Suprapubic skin (tissue), 4 donors: ENCODE measurements at regions not wholly inside any gene's neighbourhood (a gene's known extent, or its start where the extent isn't known, plus 50 kb on each side); places are given as distances from the start of the nearest gene placed in this dataset.
"Not testable (repeated sequence)": the region's sequence is repeated elsewhere in the genome, so short reads cannot be mapped to it uniquely, and the experiment has no call there.

ENCODE experiments used
- DNase-seq, 2 donors: peaks; one replicate each; pipeline ENCODE4 v3.0.0-alpha.2; 2019; ENCODE audit warnings: low spot score in 2 of 2
- H3K27ac ChIP-seq: fragments of 200-600 bp; sonication (generic); one replicate; pipeline ENCODE4 v1.5.1; 2019
- H3K27me3 ChIP-seq: fragments of 200-600 bp; sonication (generic); one replicate; pipeline ENCODE4 v1.5.1; 2019
- H3K36me3 ChIP-seq: fragments of 200-600 bp; sonication (generic); one replicate; pipeline ENCODE4 v1.5.1; 2019
- H3K4me1 ChIP-seq: fragments of 200-600 bp; sonication (generic); one replicate; pipeline ENCODE4 v1.5.1; 2019
- H3K4me3 ChIP-seq: fragments of 200-600 bp; sonication (generic); one replicate; pipeline ENCODE4 v1.5.1; 2019; ENCODE audit warnings: mild to moderate bottlenecking
- H3K9me3 ChIP-seq: fragments of 200-600 bp; sonication (generic); one replicate; pipeline ENCODE4 v1.5.1; 2019
- EP300 ChIP-seq: sonication (generic); formaldehyde crosslinking; IDR thresholded peaks from one replicate; pipeline ENCODE4 v1.6.1; 2017; ENCODE audit warnings: antibody characterized with exemption
- POLR2A ChIP-seq, 2 donors: fragments of 450-650 bp; IDR thresholded peaks; one replicate each; pipeline ENCODE4 v1.6.1; 2017; ENCODE audit warnings: antibody characterized with exemption in 2 of 2, mild to moderate bottlenecking in 2 of 2, moderate library complexity in 2 of 2
- POLR2AphosphoS5 ChIP-seq, 3 donors: sonication (generic); formaldehyde crosslinking; IDR thresholded peaks; one replicate each; pipeline ENCODE4 v1.6.1; 2017; ENCODE audit warnings: antibody characterized with exemption in 3 of 3
- WGBS: methylation state at CpG from one replicate; pipeline ENCODE4 v1.1.5; 2018; 5-methylcytosine and 5-hydroxymethylcytosine counted together
- TF ChIP-seq, protein P1 (sequence below), 2 donors: fragments of 200-600 bp in 1 of 2; fragments of 450-650 bp in 1 of 2; sonication (generic) in 1 of 2; IDR thresholded peaks; one replicate each; pipeline ENCODE4 v1.5.1; 2016 to 2019; ENCODE audit warnings: antibody characterized with exemption in 2 of 2, mild to moderate bottlenecking in 1 of 2, moderate library complexity in 1 of 2

DNA sequence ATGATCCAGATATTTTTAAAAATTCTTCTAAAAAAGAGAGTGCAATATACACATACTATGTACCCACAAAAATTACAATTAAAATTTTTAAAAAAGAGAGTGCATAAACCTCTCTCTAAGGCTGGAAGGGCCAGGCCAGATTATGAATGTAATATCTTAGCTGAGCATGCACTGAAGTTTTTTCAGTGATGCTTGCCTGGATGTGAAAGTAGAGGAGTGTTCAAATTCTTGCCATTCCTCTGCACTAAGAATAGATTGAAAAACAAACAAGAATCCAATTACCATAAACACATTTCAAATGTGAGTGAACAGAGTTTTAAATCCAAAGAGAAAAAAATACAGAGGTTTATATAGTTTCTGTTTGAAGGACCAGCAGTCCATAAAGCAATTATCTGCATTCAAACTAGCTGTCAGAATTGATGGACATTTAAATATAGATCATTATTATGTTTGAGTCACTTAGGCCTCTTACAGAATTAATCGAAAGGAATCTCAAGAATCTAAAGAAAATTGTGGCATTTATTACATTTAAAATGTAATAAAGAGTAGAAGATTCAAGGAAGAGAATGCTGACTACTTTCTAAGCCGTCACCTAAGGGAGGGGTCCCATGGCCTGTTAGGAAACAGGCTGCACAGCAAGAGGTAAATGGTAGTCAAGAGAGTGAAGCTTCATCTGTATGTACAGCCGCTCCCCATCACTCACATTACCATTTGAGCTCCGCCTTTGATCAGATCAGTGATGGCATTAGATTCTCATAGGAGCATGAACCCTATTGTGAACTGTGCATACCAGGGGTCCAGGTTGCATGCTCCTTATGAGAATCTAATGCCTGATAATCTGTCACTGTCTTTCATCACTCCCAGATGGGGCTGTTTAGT, 159.3 kb upstream of the MDFIC2 start:
- H3K27ac ChIP-seq, result no peak overlapping the region
- TF ChIP-seq, protein P1, sequence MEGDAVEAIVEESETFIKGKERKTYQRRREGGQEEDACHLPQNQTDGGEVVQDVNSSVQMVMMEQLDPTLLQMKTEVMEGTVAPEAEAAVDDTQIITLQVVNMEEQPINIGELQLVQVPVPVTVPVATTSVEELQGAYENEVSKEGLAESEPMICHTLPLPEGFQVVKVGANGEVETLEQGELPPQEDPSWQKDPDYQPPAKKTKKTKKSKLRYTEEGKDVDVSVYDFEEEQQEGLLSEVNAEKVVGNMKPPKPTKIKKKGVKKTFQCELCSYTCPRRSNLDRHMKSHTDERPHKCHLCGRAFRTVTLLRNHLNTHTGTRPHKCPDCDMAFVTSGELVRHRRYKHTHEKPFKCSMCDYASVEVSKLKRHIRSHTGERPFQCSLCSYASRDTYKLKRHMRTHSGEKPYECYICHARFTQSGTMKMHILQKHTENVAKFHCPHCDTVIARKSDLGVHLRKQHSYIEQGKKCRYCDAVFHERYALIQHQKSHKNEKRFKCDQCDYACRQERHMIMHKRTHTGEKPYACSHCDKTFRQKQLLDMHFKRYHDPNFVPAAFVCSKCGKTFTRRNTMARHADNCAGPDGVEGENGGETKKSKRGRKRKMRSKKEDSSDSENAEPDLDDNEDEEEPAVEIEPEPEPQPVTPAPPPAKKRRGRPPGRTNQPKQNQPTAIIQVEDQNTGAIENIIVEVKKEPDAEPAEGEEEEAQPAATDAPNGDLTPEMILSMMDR (IDR thresholded peaks at IDR 0.05), result no peak
- TF ChIP-seq POLR2AphosphoS5 (IDR thresholded peaks at IDR 0.05), result no peak
- TF ChIP-seq EP300, result no peak
- TF ChIP-seq POLR2A (IDR thresholded peaks at IDR 0.05), result no peak
- H3K27me3 ChIP-seq, result no peaks in the 10 kb centered on the region
- no peaks in the 10 kb centered on the region for H3K9me3 ChIP-seq
- H3K4me1 ChIP-seq, result no peaks in the 10 kb centered on the region
- 78% methylated on average over 4 of the region's 4 CpGs for WGBS
- no peak overlapping the region for H3K4me3 ChIP-seq
- DNase-seq, result no peak
- no peaks in the 10 kb centered on the region for H3K36me3 ChIP-seq

DNA sequence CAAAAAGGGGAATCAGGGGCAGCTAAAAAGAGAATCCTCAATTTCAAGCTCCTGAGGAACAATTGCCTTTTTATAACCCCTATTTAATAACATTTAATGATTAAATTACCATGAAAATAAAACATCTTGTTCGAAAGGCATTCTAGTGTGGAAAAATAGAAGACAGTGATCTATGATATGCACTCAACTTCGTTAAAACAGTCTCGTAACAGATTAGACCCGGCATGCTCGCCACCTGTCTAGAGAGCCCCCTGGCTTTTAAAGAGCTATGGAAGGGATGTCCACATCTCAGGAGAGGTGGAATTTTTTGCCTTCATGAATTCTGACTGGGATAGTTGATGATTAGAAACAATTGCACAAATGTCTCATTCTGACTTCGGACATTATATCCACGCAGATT, 153.7 kb upstream of the MDFIC2 start:
- H3K27me3 ChIP-seq, result peaks cover 5% of the 10 kb centered on the region
- H3K4me1 ChIP-seq, result no peaks in the 10 kb centered on the region
- 91% methylated on average over 7 of the region's 7 CpGs for WGBS
- no peaks in the 10 kb centered on the region for H3K36me3 ChIP-seq
- TF ChIP-seq, protein P1 (IDR thresholded peaks at IDR 0.05), result no peak
- TF ChIP-seq POLR2A (IDR thresholded peaks at IDR 0.05) (no peak), POLR2AphosphoS5 (IDR thresholded peaks at IDR 0.05) (no peak), EP300 (no peak)
- no peak for DNase-seq
- H3K4me3 ChIP-seq, result no peak overlapping the region
- no peak overlapping the region for H3K27ac ChIP-seq
- no peaks in the 10 kb centered on the region for H3K9me3 ChIP-seq

DNA sequence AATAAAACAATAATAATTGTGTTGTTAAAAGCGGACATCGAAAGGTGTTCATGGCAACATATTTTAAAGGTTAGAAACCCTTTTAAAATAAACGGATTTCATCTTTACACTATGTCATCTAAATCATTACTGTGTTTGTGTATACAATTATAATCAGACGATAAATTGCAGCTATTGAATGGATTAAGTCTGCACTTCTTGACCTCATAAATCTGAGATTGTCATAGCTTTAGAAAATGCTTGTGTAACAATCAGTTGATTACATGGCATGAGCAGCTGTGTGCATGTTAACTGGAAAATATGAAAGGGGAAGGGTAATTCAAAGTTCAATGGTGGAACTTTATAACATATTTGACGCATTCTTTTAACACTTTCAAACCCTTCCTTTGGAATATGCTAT, 152.4 kb upstream of the MDFIC2 start:
- TF ChIP-seq, protein P1 (IDR thresholded peaks at IDR 0.05), result no peak
- TF ChIP-seq POLR2AphosphoS5 (IDR thresholded peaks at IDR 0.05) (no peak), EP300 (no peak), POLR2A (IDR thresholded peaks at IDR 0.05) (no peak)
- H3K4me1 ChIP-seq, result no peaks in the 10 kb centered on the region
- H3K36me3 ChIP-seq, result no peaks in the 10 kb centered on the region
- no peak overlapping the region for H3K27ac ChIP-seq
- no peaks in the 10 kb centered on the region for H3K9me3 ChIP-seq
- WGBS, result 70% methylated on average over 5 of the region's 5 CpGs
- no peak for DNase-seq
- no peak overlapping the region for H3K4me3 ChIP-seq
- H3K27me3 ChIP-seq, result peaks cover 5% of the 10 kb centered on the region

DNA sequence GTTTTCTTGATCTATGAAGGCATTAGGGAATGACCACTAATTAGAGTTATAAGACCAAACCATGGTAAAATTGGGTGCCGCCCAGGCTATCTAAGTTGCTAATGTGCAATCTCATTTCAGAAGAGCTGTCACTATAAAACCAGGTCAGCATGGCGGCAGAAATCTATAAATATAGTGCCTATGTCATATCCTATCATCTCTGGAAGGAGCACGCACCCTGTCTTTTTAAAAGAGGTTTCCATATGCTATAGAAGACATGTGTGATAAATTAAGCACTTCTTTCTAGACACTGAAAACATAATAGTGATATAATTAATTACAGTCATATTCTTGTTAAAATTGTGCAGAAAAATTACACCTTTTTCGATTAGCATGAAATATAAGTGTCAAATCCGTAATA, 152.0 kb upstream of the MDFIC2 start:
- Histone ChIP-seq H3K4me3 (no peak overlapping the region), H3K36me3 (no peaks in the 10 kb centered on the region), H3K9me3 (no peaks in the 10 kb centered on the region), H3K4me1 (no peaks in the 10 kb centered on the region), H3K27ac (no peak overlapping the region), H3K27me3 (peaks cover 5% of the 10 kb centered on the region)
- DNase-seq, result no peak
- 80% methylated on average over 5 of the region's 5 CpGs for WGBS
- TF ChIP-seq EP300, result no peak
- TF ChIP-seq POLR2AphosphoS5 (IDR thresholded peaks at IDR 0.05), result no peak
- TF ChIP-seq, protein P1 (IDR thresholded peaks at IDR 0.05), result no peak
- TF ChIP-seq POLR2A (IDR thresholded peaks at IDR 0.05), result no peak

DNA sequence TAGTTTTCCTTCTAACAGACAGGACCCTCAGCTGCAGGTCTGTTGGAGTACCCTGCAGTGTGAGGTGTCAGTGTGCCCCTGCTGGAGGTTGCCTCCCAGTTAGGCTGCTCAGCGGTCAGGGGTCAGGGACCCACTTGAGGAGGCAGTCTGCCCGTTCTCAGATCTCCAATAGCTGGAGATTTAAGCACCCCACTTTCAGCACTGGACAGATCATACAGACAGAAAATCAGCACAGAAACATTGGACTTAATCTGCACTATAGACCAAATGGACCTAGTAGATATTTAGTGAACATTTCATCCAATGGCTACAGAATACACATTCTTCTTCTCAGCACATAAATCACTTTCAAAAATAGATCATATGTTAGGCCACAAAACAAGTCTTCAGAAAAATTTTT, 137.8 kb upstream of the MDFIC2 start:
- H3K4me1 ChIP-seq, H3K4me3 ChIP-seq, H3K27ac ChIP-seq, DNase-seq, H3K36me3 ChIP-seq, H3K9me3 ChIP-seq, H3K27me3 ChIP-seq: not testable (repeated sequence)
- 85% methylated on average over 2 of the region's 2 CpGs for WGBS

DNA sequence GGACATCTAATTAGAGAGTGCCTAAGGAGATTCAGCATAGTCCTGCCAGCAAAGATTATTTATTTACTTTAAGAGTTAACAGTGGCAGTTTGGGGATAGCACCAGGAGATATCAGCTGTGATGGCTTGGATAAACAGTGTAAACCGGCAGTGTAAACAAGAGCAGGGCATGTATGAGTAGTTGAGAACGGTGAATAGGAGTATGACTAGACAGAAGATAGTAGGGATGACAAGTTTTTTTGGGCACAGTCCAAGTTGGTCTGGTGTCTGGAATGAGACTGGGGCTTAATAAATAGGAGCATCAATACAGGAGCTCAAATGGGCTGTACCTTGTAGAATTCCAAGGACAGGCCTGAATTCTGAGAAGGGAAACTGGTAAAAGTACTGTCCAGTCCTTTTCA, 123.0 kb upstream of the MDFIC2 start:
- not testable (repeated sequence) for H3K27me3 ChIP-seq, H3K4me3 ChIP-seq, H3K4me1 ChIP-seq, DNase-seq, H3K36me3 ChIP-seq, H3K27ac ChIP-seq, H3K9me3 ChIP-seq
- WGBS, result 76% methylated on average over 2 of the region's 2 CpGs
